NCI-H146 treated with DMSO at 0.1 percent for 48 hours (cell line): ENCODE measurements at regions not wholly inside any gene's neighbourhood (a gene's known extent, or its start where the extent isn't known, plus 50 kb on each side); places are given as distances from the start of the nearest gene placed in this dataset.
"Not testable (repeated sequence)": the region's sequence is repeated elsewhere in the genome, so short reads cannot be mapped to it uniquely, and the experiment has no call there.

Experiments
- DNase-seq: peaks from one replicate; lab custom pipeline; 2025; ENCODE audit not compliant: unreplicated experiment; lab: John Stamatoyannopoulos, UW

GRCh38 chr5:115469904-115470516, 74.6 kb downstream of the FEM1C start:
- no peak for DNase-seq

DNA sequence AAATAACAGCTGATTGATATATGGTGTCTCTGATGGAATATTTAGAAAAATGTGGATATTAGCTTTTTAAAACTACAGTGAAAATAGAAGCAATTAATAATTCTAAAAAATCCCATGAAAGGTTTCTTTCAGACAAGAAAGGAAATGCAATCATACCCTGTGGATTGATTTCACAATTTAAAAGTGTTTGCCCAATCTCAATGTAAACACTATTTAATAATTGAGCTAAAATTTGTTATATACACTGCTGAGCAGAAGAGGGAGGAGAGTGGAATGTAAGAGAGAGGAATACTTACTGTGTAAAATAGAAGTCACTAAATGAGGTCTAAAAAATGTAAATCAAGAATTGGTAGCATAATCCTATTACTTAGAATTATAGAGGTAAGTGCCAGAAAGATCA, 76.9 kb downstream of the FEM1C start:
- peak; percentile 47 for DNase-seq

DNA sequence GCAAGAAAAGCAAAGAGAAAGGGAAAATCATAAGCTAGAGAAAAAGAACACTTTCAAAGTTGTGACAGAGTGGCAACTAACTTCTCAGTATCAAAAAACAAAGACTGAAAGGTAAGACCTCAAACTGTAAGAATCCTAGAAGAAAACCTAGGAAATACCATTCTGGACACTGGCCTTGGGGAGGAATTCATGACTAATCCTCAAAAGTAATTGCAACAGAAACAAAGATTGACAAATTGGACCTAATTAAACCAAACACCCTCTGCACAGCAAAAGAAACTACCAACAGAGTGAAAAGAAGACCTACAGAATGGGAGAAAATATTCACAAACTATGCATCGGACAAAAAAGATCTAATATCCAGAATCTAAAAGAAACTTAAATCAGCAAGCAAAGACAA, 79.1 kb downstream of the FEM1C start:
- no peak for DNase-seq

GRCh38 chr5:115463983-115464382, 80.6 kb downstream of the FEM1C start:
- no peak for DNase-seq

- no peak for DNase-seq
Measured at GRCh38 chr5:115461506-115462290, 82.9 kb downstream of the FEM1C start.

DNA sequence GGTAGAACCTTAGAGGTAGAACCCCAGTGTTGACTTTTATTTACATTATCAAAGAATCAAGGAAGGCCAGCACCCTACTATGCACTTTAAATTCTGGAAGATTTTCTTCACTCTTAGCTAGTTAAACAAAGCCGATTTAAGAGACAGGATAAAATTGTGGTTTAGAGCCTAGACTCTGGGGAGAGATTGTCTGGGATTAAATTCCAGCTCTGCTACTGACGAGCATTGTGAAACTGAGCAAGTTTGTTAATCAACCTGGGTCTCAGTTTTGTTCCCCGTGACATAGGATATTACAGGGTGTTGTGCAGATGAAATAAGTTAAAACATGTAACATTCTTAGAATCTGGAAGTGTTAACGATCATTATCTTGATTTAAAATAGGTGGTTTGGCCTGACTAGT, 83.5 kb downstream of the FEM1C start:
- DNase-seq, result no peak

DNA sequence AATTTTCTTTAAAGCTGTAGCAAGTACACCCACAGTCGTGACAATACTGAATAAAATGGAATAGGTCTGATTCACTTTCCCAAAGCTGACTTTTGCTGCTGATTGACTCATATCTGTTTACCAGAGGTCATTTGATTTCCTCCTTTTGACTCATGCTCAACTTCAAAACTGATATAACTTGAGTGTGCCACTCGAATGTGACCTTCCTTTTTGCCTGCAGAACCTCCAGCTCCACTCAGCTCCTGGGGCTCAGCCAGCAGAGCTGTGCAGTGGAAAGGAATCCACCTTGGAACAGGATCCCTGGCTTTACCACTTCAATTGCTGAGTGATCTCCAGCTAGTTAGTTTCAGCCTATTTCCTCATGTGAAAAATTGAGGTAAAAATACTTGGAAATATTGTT, 84.1 kb downstream of the FEM1C start:
- DNase-seq, result no peak

DNA sequence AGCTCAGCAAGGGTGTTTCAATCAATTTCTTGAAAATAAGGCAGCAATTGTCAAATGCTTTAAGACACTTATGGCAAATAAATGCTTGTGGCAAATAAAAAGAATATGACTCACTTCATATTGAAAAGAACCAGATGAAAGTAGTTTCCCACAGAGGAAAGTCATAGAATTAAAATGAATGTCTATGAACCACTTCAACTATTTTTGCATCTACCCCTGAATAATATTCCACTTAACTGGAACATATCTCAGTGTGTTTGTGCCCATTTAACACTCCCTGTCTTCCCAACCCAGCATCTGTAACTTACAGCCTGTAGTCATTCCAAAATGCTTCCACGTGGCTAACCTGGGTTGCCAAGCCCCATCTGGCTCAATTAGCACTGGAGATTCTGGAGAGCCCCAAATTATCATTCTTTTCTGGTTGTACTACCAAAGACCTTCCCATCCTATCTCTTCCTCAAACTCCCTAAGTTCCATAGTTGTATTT, 84.7 kb downstream of the FEM1C start:
- no peak for DNase-seq

DNA sequence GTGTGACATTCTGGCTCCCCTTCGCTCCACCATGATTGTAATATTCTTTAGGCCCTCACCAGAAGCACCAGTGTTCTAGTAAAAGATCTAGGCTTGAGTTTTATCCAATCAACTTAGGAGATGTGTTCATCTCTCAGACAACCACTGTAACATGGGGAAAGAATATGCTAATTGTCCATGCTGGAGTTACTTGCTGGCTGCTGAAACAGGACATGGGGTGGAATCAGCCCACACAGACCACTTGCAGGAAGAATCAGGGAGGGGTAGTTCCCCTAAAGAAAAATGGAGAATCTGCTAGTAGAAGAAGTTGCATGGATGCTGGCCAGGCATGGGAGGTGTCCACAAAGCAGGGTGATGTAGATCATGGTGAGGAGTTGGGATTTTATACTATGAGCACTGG, 86.2 kb downstream of the FEM1C start:
- no peak for DNase-seq

GRCh38 chr5:115458003-115458409, 86.6 kb downstream of the FEM1C start:
- DNase-seq, result no peak

GRCh38 chr5:115457571-115457970, 87.0 kb downstream of the FEM1C start:
- no peak for DNase-seq

DNA sequence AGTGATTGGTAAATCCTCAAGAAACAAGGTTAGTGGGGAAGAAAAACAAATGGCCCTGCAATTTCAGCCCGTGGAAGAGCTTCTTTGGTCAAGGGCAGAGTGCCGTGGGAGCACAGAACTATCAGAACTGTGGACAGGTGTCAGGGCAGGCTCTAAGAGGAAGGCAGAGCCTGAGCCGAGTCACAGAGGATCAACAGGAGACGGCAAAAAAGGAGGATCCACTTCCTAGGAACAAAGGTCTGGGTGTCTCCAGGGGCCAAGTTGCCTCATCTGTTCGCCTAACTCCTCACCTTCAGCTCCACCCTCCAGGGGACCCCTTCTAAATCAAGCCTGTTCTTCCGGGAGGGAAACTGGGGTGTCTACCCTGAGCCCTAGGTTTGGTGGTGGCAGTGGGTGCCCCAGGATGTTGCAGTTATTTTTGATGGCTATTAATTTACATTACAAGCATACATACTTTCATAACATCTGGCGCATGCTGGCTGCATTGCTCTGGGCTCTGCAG, 88.0 kb downstream of the FEM1C start:
- no peak for DNase-seq

- DNase-seq, result no peak
Measured at GRCh38 chr5:115456056-115456455, 88.5 kb downstream of the FEM1C start.

DNA sequence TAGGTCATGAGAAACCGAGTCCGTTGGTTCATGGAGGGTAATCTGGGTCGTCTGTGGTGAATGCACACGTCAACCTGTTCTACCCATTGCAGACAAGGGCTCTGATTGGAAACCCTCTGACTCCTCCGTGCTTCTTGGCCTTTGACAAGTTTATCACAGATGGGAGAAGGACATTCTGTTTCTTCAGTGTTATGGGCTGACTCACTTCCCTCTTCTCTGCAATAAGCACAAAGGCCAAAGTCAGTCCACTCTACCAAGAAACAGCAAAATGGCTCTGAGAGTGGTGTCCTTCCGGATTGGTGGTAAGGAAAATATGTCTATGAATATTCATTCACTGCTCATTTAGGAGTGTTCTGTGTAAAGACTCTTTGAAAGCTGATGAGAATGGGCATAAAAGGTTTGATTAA, 89.3 kb downstream of the FEM1C start:
- DNase-seq, result no peak

GRCh38 chr5:115453391-115454095, 91.0 kb downstream of the FEM1C start:
- DNase-seq, result no peak

DNA sequence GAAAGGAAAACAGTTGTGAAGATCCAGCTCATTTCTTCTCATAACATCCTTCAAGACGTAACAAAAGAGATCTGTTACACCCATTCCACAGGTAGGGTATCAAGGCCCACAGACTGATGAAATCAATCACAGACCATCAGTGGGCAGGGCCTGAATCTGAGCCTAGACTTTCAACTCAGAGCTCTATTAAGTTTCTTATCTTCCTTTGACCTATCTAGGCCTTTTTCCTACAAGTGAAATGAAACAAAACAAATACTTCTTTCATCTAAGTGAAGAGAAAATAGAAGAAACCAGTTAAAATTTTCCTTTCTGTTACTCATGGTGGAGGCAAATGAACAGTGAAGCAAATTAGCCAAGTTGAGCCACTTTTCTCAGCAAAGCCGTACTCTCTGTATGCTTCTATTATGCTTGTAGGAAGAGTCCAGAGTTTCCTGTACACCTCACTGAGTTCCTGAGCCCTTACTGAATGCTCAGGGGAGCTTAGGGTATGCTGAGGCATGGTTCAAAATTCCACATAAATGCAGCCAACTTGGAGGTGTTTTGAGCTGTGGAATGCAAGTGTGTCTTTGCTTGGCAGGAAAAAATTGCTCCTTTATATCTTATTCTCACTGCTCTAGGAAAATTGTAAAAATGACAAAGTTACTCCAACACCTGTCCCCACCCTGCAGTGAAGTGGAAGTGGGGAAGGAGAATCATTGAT, 91.9 kb downstream of the FEM1C start:
- DNase-seq, result no peak

DNA sequence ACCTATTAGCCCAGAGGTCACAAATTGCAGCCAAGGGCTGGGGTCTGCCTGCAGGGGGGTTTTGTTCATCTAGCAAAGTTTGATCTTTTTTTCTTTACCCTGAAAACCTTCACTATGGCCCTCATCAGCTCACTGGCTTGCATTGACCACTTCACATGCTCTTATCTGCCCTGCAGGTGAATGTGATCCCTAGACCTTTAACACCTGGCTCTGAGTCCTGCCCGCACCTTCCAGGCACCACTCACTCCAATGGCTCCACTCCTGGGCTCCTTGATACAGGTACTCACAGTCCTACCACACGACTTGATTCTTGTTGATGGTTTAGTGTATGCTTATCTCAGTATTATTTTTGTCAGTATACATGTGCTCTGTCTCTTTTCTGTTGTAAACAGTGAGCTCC, 92.5 kb downstream of the FEM1C start:
- DNase-seq, result no peak

DNA sequence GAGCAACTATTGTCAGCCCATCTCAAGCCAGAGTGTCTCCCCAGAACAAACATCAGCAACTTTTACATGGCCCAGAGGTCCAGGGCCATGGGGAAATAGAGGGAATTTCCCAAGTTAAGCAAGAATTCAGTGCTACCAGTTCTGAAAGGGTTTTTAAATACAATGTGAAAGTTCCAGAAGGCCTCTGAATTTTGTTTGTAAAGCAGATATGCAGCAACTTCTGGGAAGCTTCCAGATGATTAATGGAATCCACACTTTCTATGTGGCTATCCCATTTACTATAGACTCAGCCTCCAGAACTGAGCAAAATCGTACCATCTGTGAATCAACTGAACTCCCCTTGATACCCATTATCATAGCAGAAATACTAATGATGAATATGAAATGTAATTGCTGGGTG, 93.8 kb downstream of the FEM1C start:
- no peak for DNase-seq

DNA sequence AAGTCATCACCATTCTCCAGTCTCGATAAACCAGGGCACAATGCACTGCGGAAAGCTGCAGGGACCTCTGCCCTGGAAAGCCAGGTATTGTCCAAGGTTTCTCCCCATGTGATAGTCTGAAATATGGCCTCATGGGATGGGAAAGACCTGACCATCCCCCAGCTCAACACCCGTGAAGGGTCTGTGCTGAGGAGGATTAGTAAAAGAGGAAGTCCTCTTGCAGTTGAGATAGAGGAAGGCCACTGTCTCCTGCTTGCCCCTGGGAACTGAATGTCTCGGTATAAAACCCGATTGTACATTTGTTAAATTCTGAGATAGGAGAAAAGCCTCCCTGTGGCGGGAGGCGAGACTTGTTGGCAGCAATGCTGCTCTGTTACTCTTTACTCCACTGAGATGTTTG, 95.9 kb downstream of the FEM1C start:
- not testable (repeated sequence) for DNase-seq

DNA sequence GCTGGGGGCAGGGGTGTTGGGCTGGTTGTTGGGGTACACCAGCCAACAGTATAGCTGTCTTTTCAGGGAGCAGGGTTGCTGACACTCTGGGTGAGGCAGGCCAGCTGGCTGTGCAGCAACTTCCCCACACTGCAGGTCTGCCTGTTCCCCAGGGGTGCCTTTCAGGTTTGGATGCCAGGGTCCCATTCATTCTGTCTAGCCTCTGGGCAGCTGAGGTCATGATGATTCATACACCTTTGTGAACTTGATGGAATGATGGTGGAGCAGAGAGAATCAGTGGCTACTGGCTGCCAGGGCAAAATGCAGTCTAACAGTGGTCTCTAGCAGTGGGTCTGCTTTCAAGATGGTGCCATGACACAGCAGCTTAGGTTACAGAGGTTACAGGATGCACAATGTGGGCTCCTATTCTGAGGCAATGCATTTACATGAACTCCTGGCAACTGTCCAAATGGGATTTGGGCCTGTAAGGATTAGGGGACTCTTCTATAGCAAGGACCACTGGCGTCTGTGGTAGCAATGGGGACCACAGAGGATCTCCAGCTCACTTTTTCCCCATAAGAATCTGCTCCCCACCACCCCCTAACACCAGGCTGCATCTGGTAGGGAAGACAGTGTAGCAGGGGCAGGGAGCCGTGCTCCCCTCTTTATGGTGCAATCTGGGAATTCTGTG, 103.7 kb downstream of the FEM1C start:
- no peak for DNase-seq

- DNase-seq, result no peak
Measured at GRCh38 chr5:115439639-115440038, 104.9 kb downstream of the FEM1C start.
